ENCODE measurements at regions not wholly inside any gene's neighbourhood (a gene's known extent, or its start where the extent isn't known, plus 50 kb on each side); places are given as distances from the start of the nearest gene placed in this dataset.

DNA sequence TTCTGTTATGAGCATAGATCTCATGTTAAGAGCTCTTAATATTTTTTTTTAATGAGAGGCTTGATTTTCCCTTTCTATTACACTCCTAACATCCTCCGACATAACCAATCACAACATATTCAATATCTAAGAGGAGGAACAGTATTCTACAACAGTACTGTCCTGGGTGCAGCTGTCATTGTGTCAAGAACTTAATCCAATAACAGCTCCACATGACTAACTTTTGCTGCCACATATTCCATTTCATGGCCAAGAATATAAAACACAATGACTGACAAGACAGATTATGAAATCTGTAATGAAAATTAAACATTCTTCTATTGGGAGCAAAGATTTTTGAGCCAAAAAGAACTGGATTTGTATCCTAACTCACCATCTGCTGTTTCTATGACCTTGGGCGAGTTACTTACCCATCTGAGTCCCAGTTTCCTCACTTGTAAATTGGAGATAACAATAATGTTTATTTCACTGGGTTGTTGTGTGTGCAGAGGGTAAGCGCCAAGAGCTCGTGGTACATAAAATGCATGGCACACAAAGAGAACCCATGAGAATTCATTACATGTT is 405.6 kb downstream of the SPRY1 start:
- no peaks in the 10 kb centered on the region for H3K27me3 Mint-ChIP-seq (ENCODE audit: low read depth)

More for the DNA sequence above, 405.6 kb downstream of the SPRY1 start:
- DNase-seq (ENCODE audit: low spot score) (no peak), ATAC-seq (no peak)
- Mint-ChIP-seq H3K9me3 (peaks cover 23% of the 10 kb centered on the region), H3K4me3 (no peak overlapping the region), H3K27ac (no peak overlapping the region), H3K4me1 (peaks cover 6% of the 10 kb centered on the region), H3K36me3 (peaks cover 20% of the 10 kb centered on the region)
- ChIA-PET POLR2A (no interaction called here), CTCF (no interaction called here)
- TF ChIP-seq MLX (CRISPR knock-in tag; IDR thresholded peaks at IDR 0.05) (no peak), TEAD1 (CRISPR knock-in tag; IDR thresholded peaks at IDR 0.05) (no peak), EMX1 (CRISPR knock-in tag; IDR thresholded peaks at IDR 0.05) (no peak), CTCF (IDR thresholded peaks at IDR 0.05) (no peak), MXD4 (CRISPR knock-in tag; IDR thresholded peaks at IDR 0.05; ENCODE audit: borderline replicate concordance) (no peak), SMAD4 (CRISPR knock-in tag; IDR thresholded peaks at IDR 0.05) (no peak), CBFB (CRISPR knock-in tag; IDR thresholded peaks at IDR 0.05; ENCODE audit: low read depth) (no peak), KAT7 (CRISPR knock-in tag; IDR thresholded peaks at IDR 0.05; ENCODE audit: borderline replicate concordance) (no peak), TEAD4 (CRISPR knock-in tag; IDR thresholded peaks at IDR 0.05) (no peak), PRDM15 (CRISPR knock-in tag; IDR thresholded peaks at IDR 0.05) (no peak), NR2C2 (CRISPR knock-in tag; IDR thresholded peaks at IDR 0.05) (no peak)
- TF ChIP-seq, protein P1, sequence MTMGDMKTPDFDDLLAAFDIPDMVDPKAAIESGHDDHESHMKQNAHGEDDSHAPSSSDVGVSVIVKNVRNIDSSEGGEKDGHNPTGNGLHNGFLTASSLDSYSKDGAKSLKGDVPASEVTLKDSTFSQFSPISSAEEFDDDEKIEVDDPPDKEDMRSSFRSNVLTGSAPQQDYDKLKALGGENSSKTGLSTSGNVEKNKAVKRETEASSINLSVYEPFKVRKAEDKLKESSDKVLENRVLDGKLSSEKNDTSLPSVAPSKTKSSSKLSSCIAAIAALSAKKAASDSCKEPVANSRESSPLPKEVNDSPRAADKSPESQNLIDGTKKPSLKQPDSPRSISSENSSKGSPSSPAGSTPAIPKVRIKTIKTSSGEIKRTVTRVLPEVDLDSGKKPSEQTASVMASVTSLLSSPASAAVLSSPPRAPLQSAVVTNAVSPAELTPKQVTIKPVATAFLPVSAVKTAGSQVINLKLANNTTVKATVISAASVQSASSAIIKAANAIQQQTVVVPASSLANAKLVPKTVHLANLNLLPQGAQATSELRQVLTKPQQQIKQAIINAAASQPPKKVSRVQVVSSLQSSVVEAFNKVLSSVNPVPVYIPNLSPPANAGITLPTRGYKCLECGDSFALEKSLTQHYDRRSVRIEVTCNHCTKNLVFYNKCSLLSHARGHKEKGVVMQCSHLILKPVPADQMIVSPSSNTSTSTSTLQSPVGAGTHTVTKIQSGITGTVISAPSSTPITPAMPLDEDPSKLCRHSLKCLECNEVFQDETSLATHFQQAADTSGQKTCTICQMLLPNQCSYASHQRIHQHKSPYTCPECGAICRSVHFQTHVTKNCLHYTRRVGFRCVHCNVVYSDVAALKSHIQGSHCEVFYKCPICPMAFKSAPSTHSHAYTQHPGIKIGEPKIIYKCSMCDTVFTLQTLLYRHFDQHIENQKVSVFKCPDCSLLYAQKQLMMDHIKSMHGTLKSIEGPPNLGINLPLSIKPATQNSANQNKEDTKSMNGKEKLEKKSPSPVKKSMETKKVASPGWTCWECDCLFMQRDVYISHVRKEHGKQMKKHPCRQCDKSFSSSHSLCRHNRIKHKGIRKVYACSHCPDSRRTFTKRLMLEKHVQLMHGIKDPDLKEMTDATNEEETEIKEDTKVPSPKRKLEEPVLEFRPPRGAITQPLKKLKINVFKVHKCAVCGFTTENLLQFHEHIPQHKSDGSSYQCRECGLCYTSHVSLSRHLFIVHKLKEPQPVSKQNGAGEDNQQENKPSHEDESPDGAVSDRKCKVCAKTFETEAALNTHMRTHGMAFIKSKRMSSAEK (CRISPR knock-in tag; IDR thresholded peaks at IDR 0.05; ENCODE audit: borderline replicate concordance): no peak
- TF ChIP-seq, protein P2, sequence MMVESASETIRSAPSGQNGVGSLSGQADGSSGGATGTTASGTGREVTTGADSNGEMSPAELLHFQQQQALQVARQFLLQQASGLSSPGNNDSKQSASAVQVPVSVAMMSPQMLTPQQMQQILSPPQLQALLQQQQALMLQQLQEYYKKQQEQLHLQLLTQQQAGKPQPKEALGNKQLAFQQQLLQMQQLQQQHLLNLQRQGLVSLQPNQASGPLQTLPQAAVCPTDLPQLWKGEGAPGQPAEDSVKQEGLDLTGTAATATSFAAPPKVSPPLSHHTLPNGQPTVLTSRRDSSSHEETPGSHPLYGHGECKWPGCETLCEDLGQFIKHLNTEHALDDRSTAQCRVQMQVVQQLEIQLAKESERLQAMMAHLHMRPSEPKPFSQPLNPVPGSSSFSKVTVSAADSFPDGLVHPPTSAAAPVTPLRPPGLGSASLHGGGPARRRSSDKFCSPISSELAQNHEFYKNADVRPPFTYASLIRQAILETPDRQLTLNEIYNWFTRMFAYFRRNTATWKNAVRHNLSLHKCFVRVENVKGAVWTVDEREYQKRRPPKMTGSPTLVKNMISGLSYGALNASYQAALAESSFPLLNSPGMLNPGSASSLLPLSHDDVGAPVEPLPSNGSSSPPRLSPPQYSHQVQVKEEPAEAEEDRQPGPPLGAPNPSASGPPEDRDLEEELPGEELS (CRISPR knock-in tag; IDR thresholded peaks at IDR 0.05): no peak

All from WTC11 (cell line).